Coronary artery (tissue), 2 donors: ENCODE measurements at regions not wholly inside any gene's neighbourhood (a gene's known extent, or its start where the extent isn't known, plus 50 kb on each side); places are given as distances from the start of the nearest gene placed in this dataset.

Source experiments
- DNase-seq: peaks from one replicate; pipeline ENCODE4 v3.0.0-alpha.2; 2017; ENCODE audit warnings: low spot score
- H3K27ac ChIP-seq, 2 donors: fragments of 200-600 bp; sonication (generic); one replicate each; pipeline ENCODE4 v1.5.1; 2016 to 2019
- H3K4me3 ChIP-seq: fragments of 200-600 bp; sonication (generic); 2 replicates; pipeline ENCODE4 v1.5.1; 2016; ENCODE audit warnings: mild to moderate bottlenecking, moderate library complexity
- TF ChIP-seq, protein P1 (sequence below): fragments of 200-600 bp; sonication (generic); IDR thresholded peaks from one replicate; pipeline ENCODE4 v1.5.1; 2019; ENCODE audit warnings: antibody characterized with exemption

DNA sequence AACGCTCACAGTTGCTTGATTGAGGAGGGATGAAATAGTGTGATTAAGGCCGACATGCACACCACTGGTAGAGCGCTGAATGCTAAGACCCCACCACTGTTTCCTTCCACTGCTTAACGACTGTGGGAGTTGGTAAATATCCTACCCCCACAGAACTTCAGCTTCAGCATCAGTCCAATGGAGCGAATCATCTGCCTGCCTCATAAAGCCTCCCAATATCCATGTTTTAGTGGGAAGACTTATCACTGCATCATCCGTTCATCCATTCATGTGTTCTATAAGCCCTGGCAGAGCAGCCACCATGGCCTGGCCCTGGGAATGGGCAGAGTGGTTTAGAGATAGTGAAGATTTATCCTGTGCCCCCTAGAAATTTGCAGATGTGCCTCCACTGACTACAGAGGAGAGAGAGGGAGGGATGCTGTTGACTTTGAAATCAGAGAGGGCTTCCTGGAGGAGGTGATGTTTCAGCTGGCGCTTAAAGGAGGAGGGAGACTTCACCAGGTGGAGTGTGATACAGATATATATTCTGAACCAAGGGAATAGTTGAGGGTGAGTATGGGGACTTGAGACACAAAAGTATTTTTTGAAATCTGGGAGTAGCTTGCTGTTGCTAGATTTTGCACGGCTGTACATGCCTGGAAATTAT lies 71.9 kb upstream of the STX18 start:
- Histone ChIP-seq H3K4me3 (no peak overlapping the region), H3K27ac (no peak overlapping the region)
- peak; percentile 31 for DNase-seq
- TF ChIP-seq, protein P1, sequence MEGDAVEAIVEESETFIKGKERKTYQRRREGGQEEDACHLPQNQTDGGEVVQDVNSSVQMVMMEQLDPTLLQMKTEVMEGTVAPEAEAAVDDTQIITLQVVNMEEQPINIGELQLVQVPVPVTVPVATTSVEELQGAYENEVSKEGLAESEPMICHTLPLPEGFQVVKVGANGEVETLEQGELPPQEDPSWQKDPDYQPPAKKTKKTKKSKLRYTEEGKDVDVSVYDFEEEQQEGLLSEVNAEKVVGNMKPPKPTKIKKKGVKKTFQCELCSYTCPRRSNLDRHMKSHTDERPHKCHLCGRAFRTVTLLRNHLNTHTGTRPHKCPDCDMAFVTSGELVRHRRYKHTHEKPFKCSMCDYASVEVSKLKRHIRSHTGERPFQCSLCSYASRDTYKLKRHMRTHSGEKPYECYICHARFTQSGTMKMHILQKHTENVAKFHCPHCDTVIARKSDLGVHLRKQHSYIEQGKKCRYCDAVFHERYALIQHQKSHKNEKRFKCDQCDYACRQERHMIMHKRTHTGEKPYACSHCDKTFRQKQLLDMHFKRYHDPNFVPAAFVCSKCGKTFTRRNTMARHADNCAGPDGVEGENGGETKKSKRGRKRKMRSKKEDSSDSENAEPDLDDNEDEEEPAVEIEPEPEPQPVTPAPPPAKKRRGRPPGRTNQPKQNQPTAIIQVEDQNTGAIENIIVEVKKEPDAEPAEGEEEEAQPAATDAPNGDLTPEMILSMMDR = no peak

DNA sequence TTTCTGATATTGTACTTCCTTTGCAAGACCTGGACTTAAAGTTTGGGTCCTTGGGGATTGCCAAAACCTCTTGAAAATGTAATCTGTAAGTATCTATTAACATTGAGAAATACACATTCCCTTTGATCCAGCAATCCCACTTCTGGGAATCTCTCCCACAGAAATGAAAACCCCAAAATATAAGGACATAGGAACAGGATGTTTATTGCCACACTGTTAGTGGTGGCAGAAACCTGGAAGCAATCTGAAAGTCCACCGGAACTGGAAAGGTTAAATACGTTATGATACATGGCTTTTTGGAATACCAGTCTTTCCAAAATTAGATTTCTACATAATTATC lies 71.2 kb upstream of the STX18 start:
- DNase-seq = no peak
- TF ChIP-seq, protein P1 = no peak
- no peak overlapping the region for H3K27ac ChIP-seq
- H3K4me3 ChIP-seq = no peak overlapping the region

DNA sequence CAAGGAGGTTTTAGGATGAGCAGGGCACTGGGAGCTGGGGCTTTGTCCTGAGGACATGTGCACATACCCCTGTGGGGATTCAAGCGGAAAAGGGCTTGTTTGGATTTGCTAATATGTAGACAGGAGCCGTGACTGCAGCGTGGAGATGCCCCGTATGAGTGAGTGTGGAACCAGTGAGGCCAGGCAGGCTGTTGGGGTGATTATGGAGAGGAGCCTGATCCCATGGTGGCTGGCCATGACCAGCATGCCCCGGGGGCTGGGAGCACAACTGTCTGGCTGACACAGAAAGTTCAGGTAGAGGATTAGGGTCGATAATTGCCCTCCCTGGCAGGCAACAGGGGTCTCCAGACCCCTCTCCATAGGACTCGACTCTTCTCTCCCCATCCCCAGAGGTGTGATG lies 68.8 kb upstream of the STX18 start:
- Histone ChIP-seq H3K4me3 (no peak overlapping the region), H3K27ac (no peak overlapping the region)
- TF ChIP-seq, protein P1 = no peak
- DNase-seq = peak; percentile 14

DNA sequence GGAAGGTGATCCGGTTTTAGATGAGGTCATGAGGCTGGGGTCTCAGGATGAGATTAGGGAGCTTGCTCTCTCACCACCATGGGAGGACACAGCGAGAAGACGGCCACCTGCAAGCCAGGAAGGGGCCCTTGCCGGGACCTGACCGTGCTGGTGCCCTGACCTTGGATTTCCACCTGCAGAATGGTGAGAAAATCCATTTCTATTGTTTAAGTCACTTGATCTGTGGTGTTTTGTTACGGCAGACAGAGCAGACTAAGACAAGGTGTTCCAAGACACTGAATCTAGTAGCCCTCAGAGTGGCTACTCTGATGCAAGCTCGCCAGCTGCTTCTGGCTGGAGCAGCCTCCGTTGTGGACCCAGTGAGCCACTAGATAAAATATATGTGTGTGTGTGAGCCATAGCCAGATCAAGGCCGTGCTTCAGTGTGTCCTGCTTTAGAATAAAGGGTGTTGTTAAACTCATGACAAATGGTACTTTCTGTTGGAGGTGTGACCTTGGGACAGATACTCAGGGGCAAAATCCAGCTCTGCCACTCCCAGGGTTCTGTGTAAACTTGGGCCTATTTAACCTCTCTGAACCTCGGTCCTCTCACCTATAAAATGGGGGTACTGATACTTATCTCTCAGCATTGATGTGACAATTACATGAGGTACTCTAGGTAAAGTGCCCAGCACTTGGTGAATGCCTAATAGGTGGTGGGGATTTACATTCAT lies 67.9 kb upstream of the STX18 start:
- Histone ChIP-seq H3K27ac (no peak overlapping the region), H3K4me3 (no peak overlapping the region)
- DNase-seq = peak; percentile 38
- TF ChIP-seq, protein P1 = no peak

DNA sequence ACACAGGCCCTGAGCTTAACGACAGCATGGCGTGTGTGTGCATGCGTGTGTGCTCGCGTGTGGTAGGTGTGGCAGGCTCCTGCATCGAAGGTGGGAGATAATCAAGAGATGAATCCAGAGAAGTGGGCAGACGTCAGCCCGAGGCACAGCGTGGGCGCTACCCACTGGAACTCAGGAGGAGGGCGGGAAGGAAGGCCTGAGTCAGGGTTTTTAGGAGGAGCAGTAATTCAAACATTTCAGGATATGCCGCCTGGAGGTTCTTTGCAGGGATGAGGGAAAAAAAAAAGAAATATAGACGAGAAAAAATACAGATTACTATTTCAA lies 66.3 kb upstream of the STX18 start:
- peak; percentile 16 for DNase-seq
- TF ChIP-seq, protein P1 = no peak
- Histone ChIP-seq H3K4me3 (no peak overlapping the region), H3K27ac (no peak overlapping the region)

DNA sequence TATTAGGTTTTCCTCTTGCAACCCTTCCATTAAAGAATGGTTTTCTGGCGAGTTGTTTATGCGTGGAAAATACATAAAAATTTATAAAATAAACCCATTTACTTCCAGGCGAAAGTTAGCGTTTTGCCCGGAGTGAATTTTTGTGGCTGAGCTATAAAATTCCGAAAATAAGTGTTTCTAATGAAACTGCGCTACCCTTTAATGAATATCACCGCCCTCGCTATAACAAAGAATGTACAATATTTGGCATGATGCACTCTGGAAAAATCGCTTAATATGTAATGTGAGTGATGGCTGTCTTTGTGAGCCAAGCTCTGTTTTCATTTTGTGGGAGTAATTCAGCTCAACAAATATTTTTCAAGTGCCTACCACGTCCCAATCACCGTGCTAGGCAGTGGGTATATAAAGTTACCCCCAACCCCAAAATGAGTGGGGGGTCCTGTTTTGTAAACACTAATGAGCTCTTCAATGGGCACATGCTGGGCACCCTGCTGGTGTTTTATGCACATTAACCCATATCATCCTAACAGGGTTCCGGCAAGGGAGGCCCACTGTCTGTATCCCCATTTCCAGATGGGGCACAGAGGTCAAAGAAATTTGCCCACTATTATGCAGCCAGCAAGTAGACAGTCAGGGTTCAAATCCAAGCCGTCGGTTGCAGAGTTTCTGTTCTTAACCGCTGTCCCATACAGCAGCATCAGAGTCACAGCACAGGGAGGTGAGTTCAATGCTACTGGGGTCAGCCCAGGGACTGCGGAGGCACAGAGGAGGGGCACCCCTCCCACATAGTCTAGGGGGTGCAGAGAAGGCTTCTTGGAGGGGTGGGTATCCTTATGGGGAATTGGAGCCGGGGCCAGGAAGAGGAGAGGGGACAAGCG lies 65.7 kb upstream of the STX18 start:
- Histone ChIP-seq H3K27ac (no peak overlapping the region), H3K4me3 (no peak overlapping the region)
- TF ChIP-seq, protein P1 = no peak
- peak; percentile 29 for DNase-seq
